ENCODE measurements at regions not wholly inside any gene's neighbourhood (a gene's known extent, or its start where the extent isn't known, plus 50 kb on each side); places are given as distances from the start of the nearest gene placed in this dataset.

DNA sequence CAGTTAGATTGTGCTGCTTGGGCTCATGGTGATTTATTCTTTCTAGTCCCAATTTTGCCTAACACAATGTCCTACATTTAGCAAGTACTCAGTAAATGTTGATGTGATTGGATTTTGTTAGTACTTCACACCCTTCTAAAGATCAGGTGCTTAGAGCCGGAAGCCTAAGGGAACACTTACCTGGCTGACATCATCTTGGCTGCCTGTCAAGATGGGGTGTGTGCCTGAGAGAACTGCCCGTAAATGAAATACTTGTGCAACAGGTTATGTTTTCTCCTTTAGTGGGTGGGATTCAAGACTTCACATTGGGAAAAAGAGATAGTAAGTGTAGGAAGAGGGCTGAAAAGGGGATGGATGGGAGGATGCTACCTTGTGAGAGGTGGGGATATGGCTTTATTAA is 75.5 kb upstream of the MACF1 start:
- Histone ChIP-seq H3K4me1 (ENCODE audit: control extremely low read depth in 1 of 4, control insufficient read depth in 4 of 4, insufficient read depth in 4 of 4, low read length in 3 of 4) (peaks cover 0 to 18% (median 9%) of the 10 kb centered on the region in 4 experiments), H3K27ac (ENCODE audit: insufficient read depth in 1 of 2, low read depth in 1 of 2, low read length in 2 of 2, poor library complexity in 1 of 2, severe bottlenecking in 2 of 2) (no peak overlapping the region), H3K27me3 (replicated peaks in 2 of 5; ENCODE audit: control insufficient read depth in 4 of 5, insufficient read depth in 5 of 5, low read length in 4 of 5) (no peaks in the 10 kb centered on the region), H3K4me3 (ENCODE audit: control insufficient read depth in 1 of 7, extremely low read depth in 1 of 7, insufficient read depth in 4 of 7, low read depth in 2 of 7, low read length in 6 of 7) (no peak overlapping the region), H3K9me3 (ENCODE audit: control extremely low read depth in 1 of 5, control insufficient read depth in 4 of 5, insufficient read depth in 2 of 5, low read depth in 1 of 5, low read length in 4 of 5) (no peaks in the 10 kb centered on the region), H3K36me3 (ENCODE audit: control insufficient read depth in 4 of 4, insufficient read depth in 4 of 4, low read length in 3 of 4) (no peaks in the 10 kb centered on the region)
- 100% methylated on average over 1 of the region's 2 CpGs for WGBS (ENCODE audit: insufficient coverage)
- CTCF ChIA-PET, result interaction anchor here (0.6 to 12.8 kb wide), 9 partner anchors 12 to 162 kb away, joined by 3 to 115 read pairs (median 5); no protein-coding TSS in a partner anchor
- POLR2A ChIA-PET, result interaction anchor here (1.2 kb wide), 1 partner anchor 63 kb away, joined by 3 read pairs; no protein-coding TSS in a partner anchor
- no peak for DNase-seq

DNA sequence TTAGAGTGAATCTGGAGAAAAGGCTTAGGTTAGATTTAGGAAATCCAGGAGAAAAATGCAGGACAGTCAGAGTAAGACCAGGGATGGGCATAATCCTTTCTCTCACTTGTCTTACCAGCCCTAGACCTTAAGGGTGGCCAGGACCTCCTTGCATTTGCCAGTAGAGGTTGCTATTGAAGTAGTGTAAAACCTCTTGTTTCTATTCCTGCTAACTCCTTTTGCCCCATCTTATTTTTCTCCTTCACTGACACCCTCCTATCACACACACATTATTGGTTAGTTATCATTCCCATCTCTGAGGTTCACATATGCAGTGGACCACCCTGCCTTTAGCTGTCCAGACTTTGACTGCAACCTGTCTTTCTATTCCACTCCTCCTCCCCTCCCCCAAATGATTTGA is 75.0 kb upstream of the MACF1 start:
- Histone ChIP-seq H3K9me3 (ENCODE audit: control extremely low read depth in 1 of 5, control insufficient read depth in 4 of 5, insufficient read depth in 2 of 5, low read depth in 1 of 5, low read length in 4 of 5) (no peaks in the 10 kb centered on the region), H3K4me3 (ENCODE audit: control insufficient read depth in 1 of 7, extremely low read depth in 1 of 7, insufficient read depth in 4 of 7, low read depth in 2 of 7, low read length in 6 of 7) (no peak overlapping the region), H3K36me3 (ENCODE audit: control insufficient read depth in 4 of 4, insufficient read depth in 4 of 4, low read length in 3 of 4) (no peaks in the 10 kb centered on the region), H3K4me1 (ENCODE audit: control extremely low read depth in 1 of 4, control insufficient read depth in 4 of 4, insufficient read depth in 4 of 4, low read length in 3 of 4) (peaks cover 0 to 18% (median 9%) of the 10 kb centered on the region in 4 experiments), H3K27ac (ENCODE audit: insufficient read depth in 1 of 2, low read depth in 1 of 2, low read length in 2 of 2, poor library complexity in 1 of 2, severe bottlenecking in 2 of 2) (no peak overlapping the region), H3K27me3 (replicated peaks in 2 of 5; ENCODE audit: control insufficient read depth in 4 of 5, insufficient read depth in 5 of 5, low read length in 4 of 5) (no peaks in the 10 kb centered on the region)
- DNase-seq, result peak in 2 of 3 donors; percentile 53 to 58
- POLR2A ChIA-PET, result interaction anchor here (1.2 kb wide), 1 partner anchor 62 kb away, joined by 3 read pairs; no protein-coding TSS in a partner anchor
- CTCF ChIA-PET, result interaction anchor here (1.0 to 12.8 kb wide), 6 partner anchors 15 to 161 kb away, joined by 4 to 115 read pairs (median 6); no protein-coding TSS in a partner anchor

DNA sequence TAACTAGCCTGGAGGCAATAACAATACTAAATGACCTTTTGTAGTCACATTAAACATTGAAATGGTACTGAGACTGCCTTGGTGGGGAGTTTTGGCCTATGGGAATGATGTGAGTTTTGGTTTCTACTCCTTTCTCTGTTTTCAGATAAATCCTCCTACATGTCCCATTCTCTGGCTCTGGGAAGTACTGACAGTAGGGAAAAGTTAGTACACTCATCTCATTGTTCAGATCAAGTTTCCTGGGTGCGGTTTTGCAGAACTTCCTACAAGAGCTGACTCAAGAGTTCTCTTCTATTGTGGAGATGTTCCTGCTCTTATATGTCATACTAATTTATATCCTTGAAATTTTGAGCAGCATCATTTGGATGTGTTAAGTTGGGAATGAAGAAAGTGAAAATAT is 74.2 kb upstream of the MACF1 start:
- ChIA-PET POLR2A (interaction anchor here (1.2 kb wide), 1 partner anchor 61 kb away, joined by 3 read pairs; no protein-coding TSS in a partner anchor), CTCF (interaction anchor here (0.6 to 12.8 kb wide), 7 partner anchors 15 to 463 kb away, joined by 3 to 115 read pairs (median 5); no protein-coding TSS in a partner anchor)
- WGBS (ENCODE audit: insufficient coverage), result no CpG with 5 or more reads among the region's 1 CpG
- Histone ChIP-seq H3K4me3 (ENCODE audit: control insufficient read depth in 1 of 7, extremely low read depth in 1 of 7, insufficient read depth in 4 of 7, low read depth in 2 of 7, low read length in 6 of 7) (no peak overlapping the region), H3K4me1 (ENCODE audit: control extremely low read depth in 1 of 4, control insufficient read depth in 4 of 4, insufficient read depth in 4 of 4, low read length in 3 of 4) (peaks cover 0 to 18% (median 9%) of the 10 kb centered on the region in 4 experiments), H3K27ac (ENCODE audit: insufficient read depth in 1 of 2, low read depth in 1 of 2, low read length in 2 of 2, poor library complexity in 1 of 2, severe bottlenecking in 2 of 2) (no peak overlapping the region), H3K36me3 (ENCODE audit: control insufficient read depth in 4 of 4, insufficient read depth in 4 of 4, low read length in 3 of 4) (no peaks in the 10 kb centered on the region), H3K9me3 (ENCODE audit: control extremely low read depth in 1 of 5, control insufficient read depth in 4 of 5, insufficient read depth in 2 of 5, low read depth in 1 of 5, low read length in 4 of 5) (no peaks in the 10 kb centered on the region), H3K27me3 (replicated peaks in 2 of 5; ENCODE audit: control insufficient read depth in 4 of 5, insufficient read depth in 5 of 5, low read length in 4 of 5) (no peaks in the 10 kb centered on the region)
- DNase-seq, result no peak

DNA sequence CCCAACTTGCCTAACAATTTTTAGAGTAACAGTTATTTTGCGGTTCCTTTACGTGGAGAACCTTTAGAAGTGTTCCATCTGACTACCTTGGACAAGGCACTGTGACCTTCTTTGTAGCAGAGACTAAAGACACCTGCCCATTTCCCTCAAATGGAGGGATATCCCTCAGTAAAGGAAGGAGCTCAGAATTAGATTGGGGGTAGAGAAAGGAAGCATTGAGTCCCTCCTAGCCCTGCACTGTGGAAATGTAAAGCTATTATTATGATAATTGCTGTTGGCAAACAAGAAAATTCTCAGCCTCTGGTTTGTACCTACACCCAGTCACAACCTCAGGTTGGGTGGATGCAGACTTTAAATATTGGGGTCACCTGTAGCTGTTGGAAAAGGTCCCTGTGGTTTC is 72.6 kb upstream of the MACF1 start:
- WGBS (ENCODE audit: insufficient coverage), result 90% methylated on average over 2 of the region's 2 CpGs
- ChIA-PET POLR2A (no interaction called here), CTCF (interaction anchor here (0.8 to 12.8 kb wide), 6 partner anchors 9 to 127 kb away, joined by 3 to 115 read pairs (median 8); no protein-coding TSS in a partner anchor)
- H3K4me3 ChIP-seq (ENCODE audit: control insufficient read depth in 1 of 7, extremely low read depth in 1 of 7, insufficient read depth in 4 of 7, low read depth in 2 of 7, low read length in 6 of 7), result no peak overlapping the region
- no peaks in the 10 kb centered on the region for H3K27me3 ChIP-seq (replicated peaks in 2 of 5; ENCODE audit: control insufficient read depth in 4 of 5, insufficient read depth in 5 of 5, low read length in 4 of 5)
- H3K4me1 ChIP-seq (ENCODE audit: control extremely low read depth in 1 of 4, control insufficient read depth in 4 of 4, insufficient read depth in 4 of 4, low read length in 3 of 4), result peaks cover 0 to 18% (median 9%) of the 10 kb centered on the region in 4 experiments
- no peak overlapping the region for H3K27ac ChIP-seq (ENCODE audit: insufficient read depth in 1 of 2, low read depth in 1 of 2, low read length in 2 of 2, poor library complexity in 1 of 2, severe bottlenecking in 2 of 2)
- H3K36me3 ChIP-seq (ENCODE audit: control insufficient read depth in 4 of 4, insufficient read depth in 4 of 4, low read length in 3 of 4), result no peaks in the 10 kb centered on the region
- DNase-seq, result no peak
- no peaks in the 10 kb centered on the region for H3K9me3 ChIP-seq (ENCODE audit: control extremely low read depth in 1 of 5, control insufficient read depth in 4 of 5, insufficient read depth in 2 of 5, low read depth in 1 of 5, low read length in 4 of 5)

DNA sequence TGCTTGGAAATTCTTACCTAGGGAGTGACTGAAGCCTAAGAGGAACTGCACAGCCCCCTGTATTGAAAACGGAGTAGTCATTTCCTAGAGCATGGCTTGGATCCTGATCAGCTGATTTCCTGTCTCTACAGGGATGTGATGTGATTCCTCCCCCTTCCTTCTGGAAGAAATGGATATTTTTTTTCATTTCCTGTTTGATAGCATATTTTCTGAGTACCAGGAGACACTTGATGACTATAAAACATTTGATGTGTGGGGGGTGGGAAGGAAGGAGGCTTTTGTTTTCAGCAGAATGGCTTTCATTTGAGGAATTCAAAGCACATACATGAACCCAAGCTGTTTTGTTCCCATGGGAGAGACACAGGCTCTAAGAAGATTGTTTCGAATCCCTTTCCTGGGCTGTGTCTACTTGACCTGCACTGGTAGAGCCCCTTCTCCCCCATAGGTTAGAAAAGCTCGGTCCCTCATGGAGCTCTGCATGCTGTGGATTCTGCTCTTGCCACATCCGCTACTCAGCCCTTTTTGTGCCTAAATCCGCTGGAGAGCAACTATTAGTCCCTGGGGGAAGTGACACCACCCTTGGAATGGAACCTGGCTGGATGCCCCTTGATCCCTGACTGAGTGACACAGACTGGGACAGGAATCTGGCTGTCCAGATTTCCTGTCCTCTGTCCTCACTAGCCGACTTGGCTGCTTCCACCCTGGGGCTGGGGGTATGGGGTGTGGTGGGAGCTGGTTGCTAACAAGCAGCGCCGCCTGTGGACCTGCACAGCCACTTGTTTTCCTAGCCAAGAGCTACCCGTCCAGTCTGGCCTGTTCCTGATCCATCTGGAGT is 71.8 kb upstream of the MACF1 start:
- CTCF ChIA-PET, result interaction anchor here (0.7 to 12.8 kb wide), 10 partner anchors 10 to 126 kb away, joined by 3 to 115 read pairs (median 4); no protein-coding TSS in a partner anchor
- POLR2A ChIA-PET, result no interaction called here
- no peaks in the 10 kb centered on the region for H3K36me3 ChIP-seq (ENCODE audit: control insufficient read depth in 4 of 4, insufficient read depth in 4 of 4, low read length in 3 of 4)
- H3K27ac ChIP-seq (ENCODE audit: insufficient read depth in 1 of 2, low read depth in 1 of 2, low read length in 2 of 2, poor library complexity in 1 of 2, severe bottlenecking in 2 of 2), result no peak overlapping the region
- H3K27me3 ChIP-seq (replicated peaks in 2 of 5; ENCODE audit: control insufficient read depth in 4 of 5, insufficient read depth in 5 of 5, low read length in 4 of 5), result no peaks in the 10 kb centered on the region
- WGBS (ENCODE audit: insufficient coverage), result 85% methylated on average over 6 of the region's 9 CpGs
- peaks cover 0 to 18% (median 9%) of the 10 kb centered on the region in 4 experiments for H3K4me1 ChIP-seq (ENCODE audit: control extremely low read depth in 1 of 4, control insufficient read depth in 4 of 4, insufficient read depth in 4 of 4, low read length in 3 of 4)
- no peak overlapping the region for H3K4me3 ChIP-seq (ENCODE audit: control insufficient read depth in 1 of 7, extremely low read depth in 1 of 7, insufficient read depth in 4 of 7, low read depth in 2 of 7, low read length in 6 of 7)
- no peaks in the 10 kb centered on the region for H3K9me3 ChIP-seq (ENCODE audit: control extremely low read depth in 1 of 5, control insufficient read depth in 4 of 5, insufficient read depth in 2 of 5, low read depth in 1 of 5, low read length in 4 of 5)
- DNase-seq, result no peak

DNA sequence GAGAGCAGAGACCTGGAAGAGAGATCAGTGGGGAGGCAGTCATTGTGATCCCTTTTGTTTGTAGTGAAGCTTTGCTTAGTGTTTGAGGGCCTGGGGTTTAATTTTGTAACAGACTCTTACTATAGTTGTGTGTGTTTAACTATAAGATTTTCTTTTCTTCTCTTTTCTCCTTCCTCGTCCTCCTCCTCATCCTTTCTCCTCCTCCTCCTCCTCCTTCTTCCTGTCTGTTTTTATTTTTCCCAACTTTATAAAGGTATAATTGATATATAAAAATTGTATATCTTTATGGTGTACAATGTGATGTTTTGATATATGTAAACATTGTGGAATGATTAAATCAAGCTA is 71.2 kb upstream of the MACF1 start:
- Histone ChIP-seq H3K4me1 (ENCODE audit: control extremely low read depth in 1 of 4, control insufficient read depth in 4 of 4, insufficient read depth in 4 of 4, low read length in 3 of 4) (peaks cover 0 to 18% (median 9%) of the 10 kb centered on the region in 4 experiments), H3K27me3 (replicated peaks in 2 of 5; ENCODE audit: control insufficient read depth in 4 of 5, insufficient read depth in 5 of 5, low read length in 4 of 5) (no peaks in the 10 kb centered on the region), H3K36me3 (ENCODE audit: control insufficient read depth in 4 of 4, insufficient read depth in 4 of 4, low read length in 3 of 4) (no peaks in the 10 kb centered on the region), H3K9me3 (ENCODE audit: control extremely low read depth in 1 of 5, control insufficient read depth in 4 of 5, insufficient read depth in 2 of 5, low read depth in 1 of 5, low read length in 4 of 5) (no peaks in the 10 kb centered on the region), H3K4me3 (ENCODE audit: control insufficient read depth in 1 of 7, extremely low read depth in 1 of 7, insufficient read depth in 4 of 7, low read depth in 2 of 7, low read length in 6 of 7) (no peak overlapping the region), H3K27ac (ENCODE audit: insufficient read depth in 1 of 2, low read depth in 1 of 2, low read length in 2 of 2, poor library complexity in 1 of 2, severe bottlenecking in 2 of 2) (no peak overlapping the region)
- ChIA-PET CTCF (interaction anchor here (0.7 to 12.8 kb wide), 8 partner anchors 9 to 126 kb away, joined by 3 to 115 read pairs (median 6); no protein-coding TSS in a partner anchor), POLR2A (interaction anchor here (0.7 kb wide), 1 partner anchor 82 kb away, joined by 3 read pairs; no protein-coding TSS in a partner anchor)
- no peak for DNase-seq
- WGBS (ENCODE audit: insufficient coverage), result no CpG with 5 or more reads among the region's 1 CpG
